ENCODE measurements at regions not wholly inside any gene's neighbourhood (a gene's known extent, or its start where the extent isn't known, plus 50 kb on each side); places are given as distances from the start of the nearest gene placed in this dataset.

DNA sequence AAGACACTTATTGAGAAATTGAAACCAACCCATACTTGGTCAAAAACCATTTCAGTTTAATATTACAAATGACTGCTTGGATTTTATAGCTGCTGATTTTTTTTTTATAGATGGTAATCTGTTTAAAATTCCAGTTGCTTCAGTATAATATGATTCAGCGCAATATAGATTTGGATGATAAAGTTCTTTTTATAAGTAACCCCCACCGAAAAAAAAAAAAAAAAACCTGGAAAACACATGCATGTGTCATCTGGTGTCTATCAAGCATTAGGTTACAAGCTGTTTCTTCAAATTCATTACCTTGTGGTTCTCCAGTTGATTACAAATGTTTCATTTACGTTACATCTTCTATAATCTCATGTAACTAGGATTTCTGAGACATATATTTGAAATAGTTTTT is 356.6 kb upstream of the ROBO2 start:
- TF ChIP-seq EZH2phosphoT487 (IDR thresholded peaks at IDR 0.05; ENCODE audit: borderline replicate concordance, low read depth, low read length) = no peak
- TF ChIP-seq, protein P1, sequence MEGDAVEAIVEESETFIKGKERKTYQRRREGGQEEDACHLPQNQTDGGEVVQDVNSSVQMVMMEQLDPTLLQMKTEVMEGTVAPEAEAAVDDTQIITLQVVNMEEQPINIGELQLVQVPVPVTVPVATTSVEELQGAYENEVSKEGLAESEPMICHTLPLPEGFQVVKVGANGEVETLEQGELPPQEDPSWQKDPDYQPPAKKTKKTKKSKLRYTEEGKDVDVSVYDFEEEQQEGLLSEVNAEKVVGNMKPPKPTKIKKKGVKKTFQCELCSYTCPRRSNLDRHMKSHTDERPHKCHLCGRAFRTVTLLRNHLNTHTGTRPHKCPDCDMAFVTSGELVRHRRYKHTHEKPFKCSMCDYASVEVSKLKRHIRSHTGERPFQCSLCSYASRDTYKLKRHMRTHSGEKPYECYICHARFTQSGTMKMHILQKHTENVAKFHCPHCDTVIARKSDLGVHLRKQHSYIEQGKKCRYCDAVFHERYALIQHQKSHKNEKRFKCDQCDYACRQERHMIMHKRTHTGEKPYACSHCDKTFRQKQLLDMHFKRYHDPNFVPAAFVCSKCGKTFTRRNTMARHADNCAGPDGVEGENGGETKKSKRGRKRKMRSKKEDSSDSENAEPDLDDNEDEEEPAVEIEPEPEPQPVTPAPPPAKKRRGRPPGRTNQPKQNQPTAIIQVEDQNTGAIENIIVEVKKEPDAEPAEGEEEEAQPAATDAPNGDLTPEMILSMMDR (conservative IDR thresholded peaks at IDR 0.05; ENCODE audit: low read length) = no peak
- Histone ChIP-seq H3K79me2 (ENCODE audit: insufficient read depth, low read depth, low read length) (no peaks in the 10 kb centered on the region), H3K4me2 (ENCODE audit: low read length) (no peak overlapping the region), H3K9me2 (ENCODE audit: insufficient read depth, low read length) (no peaks in the 10 kb centered on the region), H3K36me3 (ENCODE audit: insufficient read depth, low read length) (no peaks in the 10 kb centered on the region), H3K4me1 (ENCODE audit: insufficient read depth, low read length, poor library complexity, severe bottlenecking) (no peaks in the 10 kb centered on the region), H3K4me3 (ENCODE audit: low read depth, low read length, poor library complexity, severe bottlenecking) (no peak overlapping the region), H3K9me3 (ENCODE audit: low read length) (no peaks in the 10 kb centered on the region), H4K20me1 (ENCODE audit: insufficient read depth, low read length) (no peaks in the 10 kb centered on the region), H3K27ac (ENCODE audit: low read depth, low read length, poor library complexity, severe bottlenecking) (no peak overlapping the region), H2AFZ (ENCODE audit: low read length) (no peak overlapping the region)
- CTCF ChIA-PET (ENCODE audit: unreplicated experiment) = no interaction called here
- intact Hi-C loops (cut with micrococcal nuclease; ENCODE audit: unreplicated experiment) = no loop called here
- no TSS peak for BruUV-seq (replicated peaks)
- POLR2A ChIA-PET = interaction anchor here (0.8 kb wide), 1 partner anchor 70 kb away, joined by 7 read pairs; no protein-coding TSS in a partner anchor
- DNase-seq (ENCODE audit: low spot score) = no peak

DNA sequence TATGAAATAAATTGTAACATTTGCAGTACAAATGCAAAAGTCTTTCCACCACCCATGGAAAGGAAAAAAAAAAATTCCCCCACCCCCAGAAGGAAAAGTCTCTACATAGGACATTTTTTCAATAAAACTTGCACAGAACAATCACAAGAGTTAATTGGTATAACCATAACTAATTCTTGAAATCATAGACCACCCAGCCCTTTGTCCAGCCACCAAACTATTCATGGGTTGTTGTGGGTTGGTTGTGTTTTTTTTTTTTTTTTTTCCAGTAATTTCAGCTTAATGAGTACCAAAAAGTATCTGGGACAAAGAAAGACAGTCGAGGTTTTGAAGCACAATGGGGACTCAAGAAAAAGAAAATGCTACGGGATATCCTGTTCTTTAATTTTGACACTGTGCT is 355.0 kb upstream of the ROBO2 start:
- intact Hi-C loops (cut with micrococcal nuclease; ENCODE audit: unreplicated experiment) = no loop called here
- no peak overlapping the region for H3K4me2 ChIP-seq (ENCODE audit: low read length)
- H3K36me3 ChIP-seq (ENCODE audit: insufficient read depth, low read length) = no peaks in the 10 kb centered on the region
- no peak overlapping the region for H3K27ac ChIP-seq (ENCODE audit: low read depth, low read length, poor library complexity, severe bottlenecking)
- DNase-seq (ENCODE audit: low spot score) = no peak
- no peaks in the 10 kb centered on the region for H3K79me2 ChIP-seq (ENCODE audit: insufficient read depth, low read depth, low read length)
- no peak overlapping the region for H3K4me3 ChIP-seq (ENCODE audit: low read depth, low read length, poor library complexity, severe bottlenecking)
- CTCF ChIA-PET (ENCODE audit: unreplicated experiment) = no interaction called here
- no peaks in the 10 kb centered on the region for H3K4me1 ChIP-seq (ENCODE audit: insufficient read depth, low read length, poor library complexity, severe bottlenecking)
- no peaks in the 10 kb centered on the region for H4K20me1 ChIP-seq (ENCODE audit: insufficient read depth, low read length)
- no TSS peak for BruUV-seq (replicated peaks)
- TF ChIP-seq, protein P1 (conservative IDR thresholded peaks at IDR 0.05; ENCODE audit: low read length) = no peak
- TF ChIP-seq EZH2phosphoT487 (IDR thresholded peaks at IDR 0.05; ENCODE audit: borderline replicate concordance, low read depth, low read length) = no peak
- H3K9me2 ChIP-seq (ENCODE audit: insufficient read depth, low read length) = no peaks in the 10 kb centered on the region
- no peak overlapping the region for H2AFZ ChIP-seq (ENCODE audit: low read length)
- POLR2A ChIA-PET = no interaction called here
- H3K9me3 ChIP-seq (ENCODE audit: low read length) = no peaks in the 10 kb centered on the region

DNA sequence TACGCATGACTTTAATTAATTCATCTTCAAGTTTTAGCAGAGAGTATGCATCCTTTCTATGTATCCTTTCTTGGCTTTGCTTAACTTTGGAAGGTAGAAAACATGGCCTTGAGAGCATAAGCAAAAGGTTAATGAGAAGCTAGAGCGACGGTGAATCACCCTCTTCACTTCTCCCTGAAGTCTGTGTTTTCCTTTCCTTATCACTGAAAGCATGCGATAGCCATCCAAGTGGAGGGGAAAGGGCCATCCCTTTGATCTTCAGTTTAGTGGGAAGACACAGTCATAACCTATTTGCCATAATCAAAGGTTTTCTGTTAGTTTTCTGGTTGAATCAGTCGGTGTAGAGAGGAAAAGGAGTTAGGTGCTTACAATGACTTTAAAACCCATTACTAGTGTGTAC is 354.0 kb upstream of the ROBO2 start:
- Histone ChIP-seq H3K4me1 (ENCODE audit: insufficient read depth, low read length, poor library complexity, severe bottlenecking) (no peaks in the 10 kb centered on the region), H3K79me2 (ENCODE audit: insufficient read depth, low read depth, low read length) (no peaks in the 10 kb centered on the region), H3K9me3 (ENCODE audit: low read length) (no peaks in the 10 kb centered on the region), H3K27ac (ENCODE audit: low read depth, low read length, poor library complexity, severe bottlenecking) (no peak overlapping the region), H3K9me2 (ENCODE audit: insufficient read depth, low read length) (no peaks in the 10 kb centered on the region), H3K36me3 (ENCODE audit: insufficient read depth, low read length) (no peaks in the 10 kb centered on the region), H3K4me2 (ENCODE audit: low read length) (no peak overlapping the region), H3K4me3 (ENCODE audit: low read depth, low read length, poor library complexity, severe bottlenecking) (no peak overlapping the region), H2AFZ (ENCODE audit: low read length) (no peak overlapping the region), H4K20me1 (ENCODE audit: insufficient read depth, low read length) (no peaks in the 10 kb centered on the region)
- POLR2A ChIA-PET = no interaction called here
- intact Hi-C loops (cut with micrococcal nuclease; ENCODE audit: unreplicated experiment) = no loop called here
- TF ChIP-seq, protein P1 (conservative IDR thresholded peaks at IDR 0.05; ENCODE audit: low read length) = no peak
- no peak for TF ChIP-seq EZH2phosphoT487 (IDR thresholded peaks at IDR 0.05; ENCODE audit: borderline replicate concordance, low read depth, low read length)
- DNase-seq (ENCODE audit: low spot score) = no peak
- no TSS peak for BruUV-seq (replicated peaks)
- CTCF ChIA-PET (ENCODE audit: unreplicated experiment) = no interaction called here
